ENCODE measurements at regions not wholly inside any gene's neighbourhood (a gene's known extent, or its start where the extent isn't known, plus 50 kb on each side); places are given as distances from the start of the nearest gene placed in this dataset.

- TF ChIP-seq SIN3A (IDR thresholded peaks at IDR 0.05; ENCODE audit: borderline replicate concordance, insufficient read depth, low read length), result no peak
- TF ChIP-seq POLR2AphosphoS5 (IDR thresholded peaks at IDR 0.05; ENCODE audit: low read depth, low read length), result no peak
- no peak for TF ChIP-seq REST (IDR thresholded peaks at IDR 0.05; ENCODE audit: insufficient read depth in 1 of 2, low read depth in 2 of 2, low read length in 2 of 2)
- TF ChIP-seq TAF1 (IDR thresholded peaks at IDR 0.05; ENCODE audit: borderline replicate concordance, insufficient read depth, low read length), result no peak
- no peak for TF ChIP-seq FOXP2 (optimal IDR thresholded peaks at IDR 0.05; ENCODE audit: borderline replicate concordance, extremely low read depth, extremely low read length, insufficient read depth)
Measured at GRCh38 chr16:7861891-7862582, 529.4 kb downstream of the RBFOX1 start.

GRCh38 chr16:7853197-7853596, 520.6 kb downstream of the RBFOX1 start:
- TF ChIP-seq FOXP2 (optimal IDR thresholded peaks at IDR 0.05; ENCODE audit: borderline replicate concordance, extremely low read depth, extremely low read length, insufficient read depth) (no peak), REST (IDR thresholded peaks at IDR 0.05; ENCODE audit: insufficient read depth in 1 of 2, low read depth in 2 of 2, low read length in 2 of 2) (no peak), POLR2AphosphoS5 (IDR thresholded peaks at IDR 0.05; ENCODE audit: low read depth, low read length) (no peak), SIN3A (IDR thresholded peaks at IDR 0.05; ENCODE audit: borderline replicate concordance, insufficient read depth, low read length) (no peak)

- TF ChIP-seq FOXP2 (optimal IDR thresholded peaks at IDR 0.05; ENCODE audit: borderline replicate concordance, extremely low read depth, extremely low read length, insufficient read depth), result no peak
- no peak for TF ChIP-seq TAF1 (IDR thresholded peaks at IDR 0.05; ENCODE audit: borderline replicate concordance, insufficient read depth, low read length)
- no peak for TF ChIP-seq REST (IDR thresholded peaks at IDR 0.05; ENCODE audit: insufficient read depth in 1 of 2, low read depth in 2 of 2, low read length in 2 of 2)
- TF ChIP-seq SIN3A (IDR thresholded peaks at IDR 0.05; ENCODE audit: borderline replicate concordance, insufficient read depth, low read length), result no peak
Measured at GRCh38 chr16:7849841-7850240, 517.2 kb downstream of the RBFOX1 start.

GRCh38 chr16:7843261-7843660, 510.6 kb downstream of the RBFOX1 start:
- TF ChIP-seq REST (IDR thresholded peaks at IDR 0.05; ENCODE audit: insufficient read depth in 1 of 2, low read depth in 2 of 2, low read length in 2 of 2), result no peak
- no peak for TF ChIP-seq SIN3A (IDR thresholded peaks at IDR 0.05; ENCODE audit: borderline replicate concordance, insufficient read depth, low read length)
- no peak for TF ChIP-seq TAF1 (IDR thresholded peaks at IDR 0.05; ENCODE audit: borderline replicate concordance, insufficient read depth, low read length)
- no peak for TF ChIP-seq POLR2AphosphoS5 (IDR thresholded peaks at IDR 0.05; ENCODE audit: low read depth, low read length)
- no peak for TF ChIP-seq FOXP2 (optimal IDR thresholded peaks at IDR 0.05; ENCODE audit: borderline replicate concordance, extremely low read depth, extremely low read length, insufficient read depth)

- TF ChIP-seq POLR2AphosphoS5 (IDR thresholded peaks at IDR 0.05; ENCODE audit: low read depth, low read length), result no peak
- TF ChIP-seq SIN3A (IDR thresholded peaks at IDR 0.05; ENCODE audit: borderline replicate concordance, insufficient read depth, low read length), result no peak
- peak in 1 of 2 experiments; percentile 82; a peak in 2 of 4 replicates for TF ChIP-seq REST (IDR thresholded peaks at IDR 0.05; ENCODE audit: insufficient read depth in 1 of 2, low read depth in 2 of 2, low read length in 2 of 2)
- no peak for TF ChIP-seq TAF1 (IDR thresholded peaks at IDR 0.05; ENCODE audit: borderline replicate concordance, insufficient read depth, low read length)
Measured at GRCh38 chr16:7839568-7839967, 506.9 kb downstream of the RBFOX1 start.

Measured in PFSK-1 (cell line).